ENCODE measurements at regions not wholly inside any gene's neighbourhood (a gene's known extent, or its start where the extent isn't known, plus 50 kb on each side); places are given as distances from the start of the nearest gene placed in this dataset.

GRCh38 chr9:97759581-97760288 lies 62.6 kb upstream of the XPA start:
- DNase-seq, result no peak
- H3K36me3 Mint-ChIP-seq (ENCODE audit: low read depth), result peaks cover 4% of the 10 kb centered on the region; the same call in 1 of the 2 replicates
- peaks cover 36% of the 10 kb centered on the region for H3K4me1 Mint-ChIP-seq (ENCODE audit: low read depth)
- H3K27me3 Mint-ChIP-seq (ENCODE audit: insufficient read depth), result peaks cover 1% of the 10 kb centered on the region
- 0 out of 2 replicates have a peak, but pooled peaks cover 3% of the 10 kb centered on the region for H3K9me3 Mint-ChIP-seq
- H3K4me3 Mint-ChIP-seq, result no peak overlapping the region
- no peak overlapping the region for H3K27ac Mint-ChIP-seq
- TF ChIP-seq CTCF (IDR thresholded peaks at IDR 0.05), result no peak

- no peaks in the 10 kb centered on the region for H3K9me3 Mint-ChIP-seq
- H3K4me1 Mint-ChIP-seq (ENCODE audit: low read depth), result peaks cover 40% of the 10 kb centered on the region
- H3K36me3 Mint-ChIP-seq (ENCODE audit: low read depth), result peaks cover 4% of the 10 kb centered on the region; the same call in 1 of the 2 replicates
- H3K27ac Mint-ChIP-seq, result no peak overlapping the region
- no peak overlapping the region for H3K4me3 Mint-ChIP-seq
- no peak for DNase-seq
- no peak for TF ChIP-seq CTCF (IDR thresholded peaks at IDR 0.05)
- peaks cover 1% of the 10 kb centered on the region for H3K27me3 Mint-ChIP-seq (ENCODE audit: insufficient read depth)
Observed at GRCh38 chr9:97761056-97761598, 64.0 kb upstream of the XPA start.

- Mint-ChIP-seq H3K36me3 (ENCODE audit: low read depth) (peaks cover 4% of the 10 kb centered on the region; the same call in 1 of the 2 replicates), H3K27me3 (ENCODE audit: insufficient read depth) (peaks cover 1% of the 10 kb centered on the region), H3K27ac (no peak overlapping the region), H3K9me3 (no peaks in the 10 kb centered on the region), H3K4me3 (no peak overlapping the region), H3K4me1 (ENCODE audit: low read depth) (peaks cover 48% of the 10 kb centered on the region)
- TF ChIP-seq CTCF (IDR thresholded peaks at IDR 0.05), result no peak
- no peak for DNase-seq
Observed at GRCh38 chr9:97761879-97762278, 64.7 kb upstream of the XPA start.

- Mint-ChIP-seq H3K4me3 (no peak overlapping the region), H3K27ac (no peak overlapping the region), H3K4me1 (ENCODE audit: low read depth) (peaks cover 61% of the 10 kb centered on the region), H3K36me3 (ENCODE audit: low read depth) (peaks cover 4% of the 10 kb centered on the region; the same call in 1 of the 2 replicates), H3K9me3 (no peaks in the 10 kb centered on the region), H3K27me3 (ENCODE audit: insufficient read depth) (peaks cover 1% of the 10 kb centered on the region)
- no peak for TF ChIP-seq CTCF (IDR thresholded peaks at IDR 0.05)
- DNase-seq, result no peak
Observed at GRCh38 chr9:97763874-97764273, 66.7 kb upstream of the XPA start.

- Mint-ChIP-seq H3K36me3 (ENCODE audit: low read depth) (peaks cover 4% of the 10 kb centered on the region; the same call in 1 of the 2 replicates), H3K4me1 (ENCODE audit: low read depth) (peaks cover 77% of the 10 kb centered on the region), H3K9me3 (no peaks in the 10 kb centered on the region), H3K4me3 (peak overlapping the region; percentile 58), H3K27ac (peak overlapping the region; percentile 89), H3K27me3 (ENCODE audit: insufficient read depth) (peaks cover 1% of the 10 kb centered on the region)
- DNase-seq, result peak; percentile 92
- no peak for TF ChIP-seq CTCF (IDR thresholded peaks at IDR 0.05)
Observed at GRCh38 chr9:97766092-97766491, 69.0 kb upstream of the XPA start.
